OCI-LY7 (cell line): ENCODE measurements at regions not wholly inside any gene's neighbourhood (a gene's known extent, or its start where the extent isn't known, plus 50 kb on each side); places are given as distances from the start of the nearest gene placed in this dataset.

Experiments
- BruUV-seq: library from RNA; stranded (reverse); fragments of 400-500 nt; replicated peaks from 2 replicates; lab custom pipeline; 2021; lab: Mats Ljungman, UMichigan
- CTCF ChIA-PET: fragments of 300-600 bp; sonication (Branson Sonifier 250); formaldehyde crosslinking; loops from one replicate; lab custom pipeline; 2022; ENCODE audit warnings: antibody characterized with exemption; ENCODE audit not compliant: unreplicated experiment; lab: Charles Lee
- POLR2A ChIA-PET: fragments of 300-600 bp; sonication (Branson Sonifier 250); formaldehyde crosslinking; loops from one replicate; lab custom pipeline; 2022; ENCODE audit warnings: antibody characterized with exemption; lab: Charles Lee
- DNase-seq: peaks from one replicate; pipeline ENCODE4 v3.0.0-alpha.2; 2015; ENCODE audit warnings: low spot score
- H2AFZ ChIP-seq: fragments of 200-600 bp; sonication (generic), shearing (Covaris generic); 2 replicates; pipeline ENCODE4 v1.6.1; 2014; ENCODE audit warnings: mild to moderate bottlenecking, antibody characterized with exemption, low read length, moderate library complexity
- H3K27ac ChIP-seq: fragments of 200-600 bp; sonication (generic); 2 replicates; pipeline ENCODE4 v1.5.1; 2014; ENCODE audit warnings: mixed run types, low read depth, mild to moderate bottlenecking, moderate library complexity, low read length, inconsistent platforms; ENCODE audit not compliant: poor library complexity, severe bottlenecking
- H3K36me3 ChIP-seq: fragments of 200-600 bp; sonication (generic); 2 replicates; pipeline ENCODE4 v1.6.1; 2014; ENCODE audit warnings: mild to moderate bottlenecking, antibody characterized with exemption, low read length, moderate library complexity, mixed read lengths; ENCODE audit not compliant: insufficient read depth
- H3K4me1 ChIP-seq: fragments of 200-600 bp; sonication (generic); 2 replicates; pipeline ENCODE4 v1.5.1; 2014; ENCODE audit warnings: mild to moderate bottlenecking, low read length; ENCODE audit not compliant: insufficient read depth, poor library complexity, severe bottlenecking
- H3K4me2 ChIP-seq: fragments of 200-600 bp; sonication (generic); 2 replicates; pipeline ENCODE4 v1.6.1; 2014; ENCODE audit warnings: mild to moderate bottlenecking, low read length
- H3K4me3 ChIP-seq: fragments of 200-600 bp; sonication (generic); 2 replicates; pipeline ENCODE4 v1.5.1; 2014; ENCODE audit warnings: mild to moderate bottlenecking, low read depth, low read length; ENCODE audit not compliant: poor library complexity, severe bottlenecking
- H3K79me2 ChIP-seq: fragments of 200-600 bp; sonication (generic); 2 replicates; pipeline ENCODE4 v1.6.1; 2016; ENCODE audit warnings: low read depth, mild to moderate bottlenecking, low read length, moderate library complexity, mixed read lengths; ENCODE audit not compliant: insufficient read depth
- H3K9me2 ChIP-seq: fragments of 200-600 bp; sonication (generic); 2 replicates; pipeline ENCODE4 v1.6.1; 2016; ENCODE audit warnings: mild to moderate bottlenecking, low read length, mixed read lengths; ENCODE audit not compliant: insufficient read depth
- H3K9me3 ChIP-seq: fragments of 200-600 bp; sonication (generic); 2 replicates; pipeline ENCODE4 v1.6.1; 2014; ENCODE audit warnings: mild to moderate bottlenecking, mixed run types, low read length, mixed read lengths
- H4K20me1 ChIP-seq: fragments of 200-600 bp; sonication (generic); 2 replicates; pipeline ENCODE4 v1.6.1; 2014; ENCODE audit warnings: mild to moderate bottlenecking, antibody characterized with exemption, low read length, moderate library complexity, mixed read lengths; ENCODE audit not compliant: insufficient read depth
- EZH2phosphoT487 ChIP-seq: fragments of 200-600 bp; sonication (generic); IDR thresholded peaks from 2 replicates; pipeline ENCODE4 v1.6.1; 2018; ENCODE audit warnings: low read depth, borderline replicate concordance, mild to moderate bottlenecking, mixed run types, antibody characterized with exemption, low read length, moderate library complexity, mixed read lengths
- intact Hi-C: fragments of 100-400 bp; cut with micrococcal nuclease; formaldehyde crosslinking; loops from one replicate; pipeline ENCODE4 v1.10.0; 2022; ENCODE audit not compliant: unreplicated experiment
- TF ChIP-seq, protein P1 (sequence below): fragments of 200-600 bp; sonication (generic); conservative IDR thresholded peaks from 2 replicates; pipeline ENCODE4 v1.5.1; 2014; ENCODE audit warnings: mild to moderate bottlenecking, antibody characterized with exemption, low read length, moderate library complexity, mixed read lengths

DNA sequence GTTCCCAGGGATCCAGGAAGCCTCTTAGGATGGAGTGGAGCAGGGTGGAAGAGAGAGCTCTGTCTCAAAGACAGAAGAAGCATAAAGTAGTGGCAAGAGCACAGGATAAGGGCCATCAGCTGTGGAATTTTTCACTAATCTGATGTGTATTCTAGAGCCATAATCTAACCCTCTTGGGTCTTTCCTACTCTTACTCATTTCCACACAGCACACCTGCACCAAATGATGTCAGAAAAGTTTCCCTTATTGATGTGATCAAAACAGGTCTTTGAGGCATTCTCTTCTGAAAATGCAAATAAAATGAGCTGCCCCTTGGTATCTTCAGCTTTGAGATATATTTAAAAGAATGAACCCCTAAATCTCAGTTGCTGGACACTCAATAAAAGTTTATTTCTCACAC is 415.1 kb upstream of the CHST9 start:
- BruUV-seq, result no TSS peak
- DNase-seq, result no peak
- Histone ChIP-seq H3K4me1 (no peaks in the 10 kb centered on the region), H2AFZ (no peak overlapping the region), H3K9me3 (no peaks in the 10 kb centered on the region), H3K79me2 (no peaks in the 10 kb centered on the region), H3K36me3 (no peaks in the 10 kb centered on the region), H3K27ac (no peak overlapping the region), H3K9me2 (no peaks in the 10 kb centered on the region), H3K4me3 (no peak overlapping the region), H3K4me2 (no peak overlapping the region), H4K20me1 (no peaks in the 10 kb centered on the region)
- no peak for TF ChIP-seq EZH2phosphoT487
- TF ChIP-seq, protein P1, sequence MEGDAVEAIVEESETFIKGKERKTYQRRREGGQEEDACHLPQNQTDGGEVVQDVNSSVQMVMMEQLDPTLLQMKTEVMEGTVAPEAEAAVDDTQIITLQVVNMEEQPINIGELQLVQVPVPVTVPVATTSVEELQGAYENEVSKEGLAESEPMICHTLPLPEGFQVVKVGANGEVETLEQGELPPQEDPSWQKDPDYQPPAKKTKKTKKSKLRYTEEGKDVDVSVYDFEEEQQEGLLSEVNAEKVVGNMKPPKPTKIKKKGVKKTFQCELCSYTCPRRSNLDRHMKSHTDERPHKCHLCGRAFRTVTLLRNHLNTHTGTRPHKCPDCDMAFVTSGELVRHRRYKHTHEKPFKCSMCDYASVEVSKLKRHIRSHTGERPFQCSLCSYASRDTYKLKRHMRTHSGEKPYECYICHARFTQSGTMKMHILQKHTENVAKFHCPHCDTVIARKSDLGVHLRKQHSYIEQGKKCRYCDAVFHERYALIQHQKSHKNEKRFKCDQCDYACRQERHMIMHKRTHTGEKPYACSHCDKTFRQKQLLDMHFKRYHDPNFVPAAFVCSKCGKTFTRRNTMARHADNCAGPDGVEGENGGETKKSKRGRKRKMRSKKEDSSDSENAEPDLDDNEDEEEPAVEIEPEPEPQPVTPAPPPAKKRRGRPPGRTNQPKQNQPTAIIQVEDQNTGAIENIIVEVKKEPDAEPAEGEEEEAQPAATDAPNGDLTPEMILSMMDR, result no peak
- ChIA-PET POLR2A (interaction anchor here (0.6 kb wide), 1 partner anchor 104 kb away, joined by 3 read pairs; no protein-coding TSS in a partner anchor), CTCF (no interaction called here)
- intact Hi-C loops, result loop anchor here (5.0 to 10.0 kb wide), 4 partner anchors 155 to 795 kb away; no protein-coding TSS in a partner anchor

DNA sequence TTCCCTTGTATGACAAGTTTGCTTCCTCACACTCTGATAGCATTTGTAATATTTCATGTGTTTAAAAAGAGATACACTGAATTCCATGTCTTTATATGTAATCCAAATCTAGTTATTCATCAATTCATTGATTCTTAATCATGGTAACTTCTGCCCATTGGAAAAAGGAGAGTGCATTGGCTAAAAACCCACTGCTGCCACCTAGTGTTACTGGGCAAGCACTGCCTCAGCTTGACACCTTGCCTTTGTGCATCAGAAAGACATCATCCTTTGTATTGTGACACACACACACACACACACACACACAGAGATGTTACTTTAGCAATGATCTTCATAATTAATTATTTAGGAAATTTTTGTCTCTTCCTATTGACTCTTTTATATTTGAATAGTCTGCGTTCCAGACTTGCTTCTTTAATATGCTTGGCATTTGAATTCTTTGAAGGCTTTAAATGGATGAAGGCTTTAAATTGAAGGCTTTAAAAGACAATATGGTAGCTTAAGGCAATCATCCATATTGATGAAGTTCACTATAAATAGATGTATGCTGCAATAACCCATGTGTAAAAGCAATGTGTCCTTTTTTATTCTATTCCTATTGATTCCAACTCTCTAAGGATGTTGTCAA is 414.2 kb upstream of the CHST9 start:
- Histone ChIP-seq H3K4me1 (no peaks in the 10 kb centered on the region), H3K27ac (no peak overlapping the region), H4K20me1 (no peaks in the 10 kb centered on the region), H3K36me3 (no peaks in the 10 kb centered on the region), H3K4me2 (no peak overlapping the region), H3K9me2 (no peaks in the 10 kb centered on the region), H3K9me3 (no peaks in the 10 kb centered on the region), H2AFZ (no peak overlapping the region), H3K4me3 (no peak overlapping the region), H3K79me2 (no peaks in the 10 kb centered on the region)
- peak; percentile 53 for DNase-seq
- ChIA-PET CTCF (interaction anchor here (1.2 kb wide), 1 partner anchor 9 kb away, joined by 3 read pairs; no protein-coding TSS in a partner anchor), POLR2A (no interaction called here)
- intact Hi-C loops, result loop anchor here (5.0 kb wide), 1 partner anchor 582 kb away; no protein-coding TSS in a partner anchor
- TF ChIP-seq EZH2phosphoT487, result no peak
- TF ChIP-seq, protein P1, result peak; percentile 96
- BruUV-seq, result no TSS peak
